ENCODE measurements at regions not wholly inside any gene's neighbourhood (a gene's known extent, or its start where the extent isn't known, plus 50 kb on each side); places are given as distances from the start of the nearest gene placed in this dataset.

GRCh38 chr2:81692566-81692965 lies 1388.0 kb upstream of the LRRTM1 start (continued):
- TF ChIP-seq CTCF (IDR thresholded peaks at IDR 0.05), result no peak

DNA sequence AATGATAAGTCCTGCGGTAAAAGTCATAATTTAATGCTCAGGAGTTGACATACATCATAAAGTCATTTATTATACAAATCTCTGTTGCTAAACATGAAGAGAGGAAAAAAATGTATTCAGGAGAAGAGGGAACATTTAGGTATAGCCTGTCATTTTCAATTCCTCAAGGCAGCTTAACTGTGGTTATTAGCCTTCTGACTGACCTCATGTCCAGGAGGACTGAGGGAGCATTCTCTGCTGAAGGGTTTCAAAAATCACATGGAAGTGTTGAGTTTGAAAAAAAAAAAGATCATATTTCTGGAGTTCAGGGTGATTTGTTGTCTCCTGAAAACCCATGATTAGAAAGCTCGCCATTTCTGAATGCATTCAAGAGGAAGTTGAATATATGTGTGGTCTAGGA lies 1371.1 kb upstream of the LRRTM1 start:
- Histone ChIP-seq H3K4me1 (no peaks in the 10 kb centered on the region), H3K4me2 (no peak overlapping the region), H3K9me3 (0 out of 3 replicates have a peak, but pooled peaks cover 3% of the 10 kb centered on the region), H3K27ac (no peak overlapping the region), H3K4me3 (no peak overlapping the region)
- ATAC-seq (no peak), DNase-seq (ENCODE audit: low read depth in 1 of 2, low spot score in 1 of 2) (no peak), FAIRE-seq (no peak)
- POLR2A ChIA-PET, result no interaction called here
- TF ChIP-seq GATA3 (IDR thresholded peaks at IDR 0.05; ENCODE audit: borderline replicate concordance), result no peak
- TF ChIP-seq JUN (IDR thresholded peaks at IDR 0.05), result no peak
- TF ChIP-seq HOXB13 (CRISPR knock-in tag; IDR thresholded peaks at IDR 0.05; ENCODE audit: low read depth), result no peak
- TF ChIP-seq HES2 (IDR thresholded peaks at IDR 0.05), result no peak
- no peak for TF ChIP-seq ZC3H11A (IDR thresholded peaks at IDR 0.05)
- no peak for TF ChIP-seq MYC (IDR thresholded peaks at IDR 0.05; ENCODE audit: borderline replicate concordance, low read length)
- no peak for TF ChIP-seq NR3C1 (IDR thresholded peaks at IDR 0.05)
- TF ChIP-seq, protein P1, sequence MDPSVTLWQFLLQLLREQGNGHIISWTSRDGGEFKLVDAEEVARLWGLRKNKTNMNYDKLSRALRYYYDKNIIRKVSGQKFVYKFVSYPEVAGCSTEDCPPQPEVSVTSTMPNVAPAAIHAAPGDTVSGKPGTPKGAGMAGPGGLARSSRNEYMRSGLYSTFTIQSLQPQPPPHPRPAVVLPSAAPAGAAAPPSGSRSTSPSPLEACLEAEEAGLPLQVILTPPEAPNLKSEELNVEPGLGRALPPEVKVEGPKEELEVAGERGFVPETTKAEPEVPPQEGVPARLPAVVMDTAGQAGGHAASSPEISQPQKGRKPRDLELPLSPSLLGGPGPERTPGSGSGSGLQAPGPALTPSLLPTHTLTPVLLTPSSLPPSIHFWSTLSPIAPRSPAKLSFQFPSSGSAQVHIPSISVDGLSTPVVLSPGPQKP (IDR thresholded peaks at IDR 0.05; ENCODE audit: low read depth, low read length), result no peak
- TF ChIP-seq USF2 (IDR thresholded peaks at IDR 0.05), result no peak
- no peak for TF ChIP-seq KDM5A (IDR thresholded peaks at IDR 0.05)
- TF ChIP-seq JUNB (IDR thresholded peaks at IDR 0.05), result no peak
- TF ChIP-seq EHF (CRISPR knock-in tag; IDR thresholded peaks at IDR 0.05), result no peak
- no peak for TF ChIP-seq ZFP36 (IDR thresholded peaks at IDR 0.05; ENCODE audit: borderline replicate concordance, partially characterized antibody)
- TF ChIP-seq RCOR1 (IDR thresholded peaks at IDR 0.05; ENCODE audit: low read depth, low read length), result no peak
- no peak for TF ChIP-seq CBX2 (IDR thresholded peaks at IDR 0.05; ENCODE audit: borderline replicate concordance, low read depth)
- TF ChIP-seq RFX5 (IDR thresholded peaks at IDR 0.05), result no peak
- CTCF ChIA-PET, result interaction anchor here (0.6 kb wide), 1 partner anchor 12 kb away, joined by 3 read pairs; no protein-coding TSS in a partner anchor
- WGBS (ENCODE audit: missing lambda C conversion rate), result 2% methylated on average over 2 of the region's 2 CpGs

DNA sequence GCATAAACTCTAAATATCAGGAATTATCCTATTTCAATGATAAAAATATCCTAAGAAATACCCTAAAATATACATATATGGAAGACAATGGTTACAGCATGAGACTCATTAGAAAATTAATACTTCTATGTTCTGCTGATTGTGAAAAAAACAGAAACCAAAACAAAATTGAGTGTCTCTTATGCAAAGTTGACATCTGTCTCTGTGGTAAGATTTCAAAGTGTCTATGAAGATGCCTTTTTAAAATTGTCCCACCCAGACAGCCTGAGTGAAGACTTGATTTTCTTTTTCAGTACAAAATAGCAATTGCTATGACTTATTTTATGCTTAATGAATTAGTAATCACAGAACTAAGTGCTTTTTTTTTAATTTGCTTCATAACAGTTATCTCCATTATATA lies 1368.4 kb upstream of the LRRTM1 start:
- ATAC-seq (no peak), FAIRE-seq (no peak), DNase-seq (ENCODE audit: low read depth in 1 of 2, low spot score in 1 of 2) (no peak)
- H3K27ac ChIP-seq, result no peak overlapping the region
- CTCF ChIA-PET, result no interaction called here
- 0 out of 3 replicates have a peak, but pooled peaks cover under 1% of the 10 kb centered on the region for H3K9me3 ChIP-seq
- no peak overlapping the region for H3K4me3 ChIP-seq
- H3K4me1 ChIP-seq, result no peaks in the 10 kb centered on the region
- H3K4me2 ChIP-seq, result no peak overlapping the region
- POLR2A ChIA-PET, result no interaction called here
- TF ChIP-seq RCOR1 (IDR thresholded peaks at IDR 0.05; ENCODE audit: low read depth, low read length) (no peak), MYC (IDR thresholded peaks at IDR 0.05; ENCODE audit: borderline replicate concordance, low read length) (no peak), EHF (CRISPR knock-in tag; IDR thresholded peaks at IDR 0.05) (no peak), ATOH8 (CRISPR knock-in tag; IDR thresholded peaks at IDR 0.05; ENCODE audit: low read depth) (no peak), NPAS2 (CRISPR knock-in tag; IDR thresholded peaks at IDR 0.05; ENCODE audit: borderline replicate concordance) (no peak), NR3C1 (IDR thresholded peaks at IDR 0.05) (no peak), RNF2 (IDR thresholded peaks at IDR 0.05; ENCODE audit: borderline replicate concordance, low read depth) (no peak), GATA3 (IDR thresholded peaks at IDR 0.05; ENCODE audit: borderline replicate concordance) (no peak), HDAC2 (IDR thresholded peaks at IDR 0.05) (no peak), MAFK (IDR thresholded peaks at IDR 0.05; ENCODE audit: partially characterized antibody) (no peak), KDM5A (IDR thresholded peaks at IDR 0.05) (no peak), CBX8 (IDR thresholded peaks at IDR 0.05) (no peak), ZSCAN20 (CRISPR knock-in tag; IDR thresholded peaks at IDR 0.05) (no peak), REST (IDR thresholded peaks at IDR 0.05) (no peak), FOXS1 (CRISPR knock-in tag; IDR thresholded peaks at IDR 0.05) (no peak)
- TF ChIP-seq, protein P1 (IDR thresholded peaks at IDR 0.05; ENCODE audit: low read depth, low read length), result no peak
